ENCODE measurements at regions not wholly inside any gene's neighbourhood (a gene's known extent, or its start where the extent isn't known, plus 50 kb on each side); places are given as distances from the start of the nearest gene placed in this dataset.

DNA sequence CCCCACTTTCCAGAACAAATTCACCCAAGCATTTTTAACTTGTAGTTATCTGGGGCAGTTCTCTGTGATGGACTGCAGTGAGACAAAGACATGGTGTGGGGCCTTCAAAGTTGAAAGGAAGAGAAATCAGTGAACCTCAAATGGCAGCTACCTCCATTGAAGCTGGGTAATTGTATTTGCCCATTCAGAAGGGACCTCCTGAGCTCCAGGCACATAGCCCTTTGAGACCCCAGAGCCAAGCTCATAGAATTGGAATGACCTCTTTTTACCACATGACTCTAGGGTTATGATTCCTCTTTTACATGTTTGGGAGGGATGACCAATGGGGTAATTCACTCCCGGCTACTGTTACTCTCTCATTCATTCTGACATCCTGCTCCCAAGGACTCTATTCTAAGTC is 368.4 kb upstream of the ITGA1 start:
- DNase-seq, result no peak

GRCh38 chr5:52427615-52428014 is 360.1 kb upstream of the ITGA1 start:
- no peak for DNase-seq

DNA sequence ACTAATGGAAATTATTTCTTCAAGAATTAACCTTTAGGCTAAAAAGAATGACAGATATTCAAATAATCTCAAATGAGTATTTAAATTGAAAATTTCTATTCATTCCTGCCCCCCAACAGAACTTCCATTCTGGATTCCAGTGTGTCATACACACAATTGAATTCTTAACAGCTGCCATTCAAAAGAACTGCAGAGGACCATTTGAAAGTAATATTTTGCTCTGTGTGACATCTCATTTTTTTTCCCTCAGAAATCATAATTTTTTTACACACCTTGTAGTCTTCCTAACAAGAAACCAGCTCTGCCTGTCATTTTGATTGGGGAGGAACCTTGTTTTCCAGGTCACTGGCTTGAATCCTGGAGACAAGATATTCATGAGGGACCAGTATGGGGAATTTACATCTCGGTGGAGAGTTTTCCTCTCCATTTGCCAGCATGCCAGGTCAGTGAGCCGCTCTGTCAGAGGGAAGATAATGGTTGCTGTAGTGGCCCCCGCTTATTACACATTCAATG is 358.7 kb upstream of the ITGA1 start:
- no peak for DNase-seq

GRCh38 chr5:52441768-52442167 is 345.9 kb upstream of the ITGA1 start:
- no peak for DNase-seq

DNA sequence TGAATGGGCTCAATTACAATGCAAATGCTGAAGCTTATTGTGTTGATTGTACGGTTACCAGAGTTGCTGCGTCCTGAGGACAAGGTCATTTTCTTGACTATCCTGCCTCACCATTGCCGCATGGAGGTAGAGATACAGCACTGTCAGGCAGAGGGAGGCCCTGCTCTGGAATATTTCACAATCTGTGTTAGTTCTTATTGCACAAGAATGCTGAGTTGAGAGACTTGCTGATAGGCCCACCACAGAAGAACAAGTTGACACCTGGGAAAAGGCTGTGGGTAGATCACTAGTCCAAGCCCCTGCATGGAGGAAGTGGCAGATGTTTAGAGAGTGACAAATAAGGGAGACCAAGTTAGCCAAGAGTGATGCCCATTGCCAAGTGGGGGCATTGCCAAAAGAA is 344.5 kb upstream of the ITGA1 start:
- no peak for DNase-seq

GRCh38 chr5:52448111-52448510 is 339.6 kb upstream of the ITGA1 start:
- no peak for DNase-seq

- DNase-seq, result no peak
These were observed 338.2 kb upstream of the ITGA1 start for GRCh38 chr5:52449516-52449915.

DNA sequence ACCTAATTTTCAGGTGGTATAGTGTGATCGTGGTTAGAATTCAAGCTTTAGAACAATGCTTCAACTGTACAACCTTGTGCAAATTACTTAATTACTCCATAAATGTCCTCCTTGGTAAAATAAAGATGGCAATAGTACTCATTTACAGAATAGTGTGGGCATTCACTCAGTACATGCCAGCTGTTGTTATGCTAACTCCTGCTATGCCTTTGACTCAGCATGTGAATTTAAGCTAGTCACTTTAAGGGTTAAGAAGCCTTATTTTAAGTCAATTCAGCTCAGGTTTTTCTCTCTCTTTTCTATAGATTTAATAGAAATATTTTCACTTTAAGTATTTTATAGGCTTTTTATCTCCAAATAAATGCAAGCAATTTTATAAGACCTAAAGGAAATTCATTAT is 335.6 kb upstream of the ITGA1 start:
- no peak for DNase-seq

DNA sequence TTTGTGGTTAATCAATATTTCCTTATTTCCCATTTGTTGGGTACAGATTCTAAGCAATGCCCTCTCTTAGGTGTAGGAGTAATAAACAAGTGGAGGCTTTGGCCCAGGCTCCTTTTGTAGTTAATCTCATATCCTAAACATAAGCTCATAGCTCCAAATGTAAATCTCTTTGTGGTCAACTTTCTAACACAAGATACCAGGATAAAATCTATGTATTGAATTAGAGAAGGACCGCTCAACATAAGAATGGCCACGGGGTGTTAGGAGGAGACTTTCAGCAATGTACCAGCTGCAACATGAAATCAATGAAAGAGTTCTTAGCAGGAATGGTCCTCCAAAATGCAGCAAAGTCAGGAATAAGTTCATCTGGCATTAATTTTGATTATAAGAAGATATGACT is 334.5 kb upstream of the ITGA1 start:
- no peak for DNase-seq

DNA sequence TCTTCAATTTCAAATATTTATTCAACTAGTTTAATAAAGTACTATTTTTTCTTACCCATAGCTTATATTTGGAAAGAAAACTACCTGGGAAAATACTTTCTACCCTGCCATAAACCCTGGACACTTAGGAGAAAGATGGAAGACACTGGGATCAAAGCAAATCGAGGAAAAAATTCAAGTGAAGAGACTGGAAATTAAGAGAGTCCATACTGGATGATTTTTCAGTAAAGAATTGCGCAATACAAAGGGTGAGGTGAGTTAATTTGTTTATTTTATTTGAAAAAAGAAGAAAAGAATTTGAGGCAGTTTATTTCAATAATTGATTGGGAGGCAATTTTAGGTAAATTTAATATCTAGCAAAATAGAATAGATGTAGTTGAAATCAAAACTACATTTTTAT is 331.8 kb upstream of the ITGA1 start:
- no peak for DNase-seq

DNA sequence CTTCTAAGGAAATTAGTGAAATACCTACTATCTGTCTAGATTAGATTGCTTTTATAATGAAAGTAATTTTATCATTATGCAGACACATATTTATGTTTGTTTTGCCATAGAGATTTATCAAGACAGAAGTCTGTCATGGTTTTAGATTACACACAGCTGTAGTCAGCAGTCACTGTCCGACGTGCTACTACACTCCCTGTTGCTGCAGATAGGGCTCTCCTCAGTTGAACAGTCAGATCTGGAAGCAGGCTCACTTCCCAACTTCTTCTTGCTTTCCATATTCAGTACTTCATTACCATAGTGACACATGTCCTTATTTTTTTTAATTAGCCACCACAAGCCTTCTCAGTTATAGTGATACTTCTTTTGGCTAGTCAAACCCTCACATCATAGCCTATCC is 329.9 kb upstream of the ITGA1 start:
- DNase-seq, result no peak

DNA sequence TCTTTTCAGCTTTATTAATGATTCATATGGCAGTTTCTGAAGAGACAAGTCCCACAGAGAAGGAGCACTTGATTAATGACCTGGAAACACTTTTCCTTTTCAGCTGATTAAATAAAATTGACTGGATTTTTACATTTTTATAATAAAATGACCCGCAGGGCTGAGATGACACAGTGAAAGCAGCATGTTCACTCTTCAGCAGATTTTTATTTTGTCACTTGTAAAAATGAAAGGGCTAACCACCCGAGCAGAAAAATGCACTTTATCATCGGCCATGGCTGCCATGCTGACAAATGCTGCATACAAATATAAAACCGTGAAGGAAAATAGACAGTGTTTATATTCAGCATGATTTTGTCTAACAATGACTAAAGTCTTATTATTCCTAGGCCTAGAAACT is 321.6 kb upstream of the ITGA1 start:
- no peak for DNase-seq

- no peak for DNase-seq
These were observed 320.8 kb upstream of the ITGA1 start for GRCh38 chr5:52466749-52467520.

- DNase-seq, result no peak
These were observed 318.7 kb upstream of the ITGA1 start for GRCh38 chr5:52468976-52469375.

DNA sequence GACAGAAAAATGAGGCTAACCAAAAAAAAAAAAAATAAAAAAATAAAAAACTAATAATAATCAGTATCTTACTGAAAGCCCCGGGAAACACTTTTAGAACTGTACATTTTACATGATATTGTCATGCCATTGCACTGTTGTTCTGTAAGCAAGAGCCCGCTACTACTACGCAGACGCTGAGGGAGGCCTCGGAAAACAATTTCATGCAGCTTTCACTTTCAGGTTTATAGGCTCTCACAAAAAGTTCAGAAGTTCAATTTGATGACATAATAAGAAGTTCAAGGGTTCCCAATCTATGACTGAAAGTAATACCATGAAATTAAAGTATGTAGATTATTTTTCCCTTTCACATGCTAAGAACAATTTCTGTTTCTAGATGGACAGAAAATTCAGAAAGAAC is 318.3 kb upstream of the ITGA1 start:
- no peak for DNase-seq

DNA sequence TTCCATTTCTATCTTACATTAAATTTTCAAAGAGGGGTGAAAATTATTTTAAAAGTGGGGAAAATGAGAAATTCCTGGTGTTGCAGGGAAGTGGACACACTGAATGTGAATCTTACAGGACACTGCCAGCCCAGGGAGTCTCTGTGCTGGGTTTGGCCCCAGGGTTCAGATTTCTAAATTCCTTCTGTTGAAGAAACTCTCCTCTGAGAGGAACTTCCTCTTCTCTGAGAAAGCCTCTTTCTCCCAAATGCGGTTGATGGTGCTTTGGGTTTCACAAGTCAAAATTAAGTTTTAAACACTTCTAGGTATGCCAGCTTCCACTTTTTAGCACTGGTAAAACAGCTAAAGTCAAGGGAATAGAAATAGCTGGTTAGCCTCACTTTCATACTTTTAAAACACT is 317.9 kb upstream of the ITGA1 start:
- DNase-seq, result no peak

DNA sequence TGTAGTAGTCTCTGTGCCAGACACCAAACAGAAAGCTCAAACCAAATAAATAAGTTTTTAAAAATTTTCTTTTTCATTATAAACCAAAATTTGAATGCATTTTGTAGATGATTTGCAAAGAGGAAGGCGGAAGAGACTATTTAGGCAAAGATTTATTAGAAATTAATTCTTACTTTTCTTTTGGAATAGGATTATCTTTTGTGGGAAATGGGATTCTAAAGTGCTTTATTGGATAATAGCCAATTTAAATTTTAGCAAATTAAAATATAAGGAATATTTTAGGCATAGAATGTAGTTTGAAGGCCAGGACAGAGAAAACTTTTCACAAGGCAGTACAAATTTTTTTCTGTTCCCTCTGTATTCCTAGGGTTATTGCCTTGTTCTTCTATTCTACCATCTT is 311.4 kb upstream of the ITGA1 start:
- no peak for DNase-seq

- no peak for DNase-seq
These were observed 306.5 kb upstream of the ITGA1 start for GRCh38 chr5:52481201-52481600.

DNA sequence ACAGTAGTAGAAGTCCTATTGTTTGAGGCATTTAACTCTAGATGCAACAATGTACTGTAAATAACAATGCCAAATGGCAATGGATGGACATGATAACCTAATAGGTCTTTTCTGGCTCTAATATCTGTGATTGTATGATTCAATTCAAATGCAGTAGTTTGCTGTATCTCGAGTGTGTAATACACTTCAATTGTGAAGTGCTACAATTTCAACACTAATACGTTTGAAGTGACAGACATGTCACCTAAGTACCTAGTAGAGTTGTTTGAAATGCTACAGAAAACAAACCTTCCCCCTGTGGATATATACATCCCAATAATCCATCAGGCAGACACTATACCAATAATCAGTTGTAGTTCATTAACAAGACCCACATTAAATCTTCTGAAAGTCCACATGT is 305.9 kb upstream of the ITGA1 start:
- DNase-seq, result no peak

DNA sequence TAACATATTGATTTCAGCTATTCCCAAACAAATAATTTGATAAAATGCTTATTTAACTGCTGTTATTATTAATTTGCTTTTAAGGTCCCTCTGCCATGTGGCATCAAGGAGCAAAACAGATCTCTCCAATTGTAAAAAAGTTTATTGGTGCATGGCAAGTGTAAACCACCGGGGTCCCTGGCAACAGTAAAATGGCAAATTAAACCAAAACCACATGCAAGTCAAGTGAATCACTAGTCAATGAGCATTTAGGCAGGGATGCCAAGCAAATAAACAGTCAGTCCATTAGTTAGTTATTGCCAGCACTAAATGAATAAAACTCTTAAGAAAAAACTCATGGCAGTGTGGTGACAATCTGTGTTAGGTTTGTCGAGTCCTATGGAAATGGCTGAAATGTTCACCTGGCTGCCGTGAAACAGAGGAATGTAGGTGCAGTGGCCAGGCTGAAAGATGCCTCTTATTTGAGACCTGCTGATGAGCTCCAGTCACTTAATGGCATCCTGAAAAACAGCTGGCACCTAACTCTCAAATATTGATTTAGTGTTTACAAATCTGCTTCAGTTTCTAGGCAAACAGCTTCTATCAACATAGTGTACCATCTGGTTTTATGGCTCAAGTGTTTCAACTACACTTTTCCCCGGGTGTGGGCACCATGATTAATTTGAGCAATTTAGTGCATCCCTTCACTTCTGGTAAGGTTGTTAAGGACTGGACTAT is 296.5 kb upstream of the ITGA1 start:
- peak; percentile 67 for DNase-seq

DNA sequence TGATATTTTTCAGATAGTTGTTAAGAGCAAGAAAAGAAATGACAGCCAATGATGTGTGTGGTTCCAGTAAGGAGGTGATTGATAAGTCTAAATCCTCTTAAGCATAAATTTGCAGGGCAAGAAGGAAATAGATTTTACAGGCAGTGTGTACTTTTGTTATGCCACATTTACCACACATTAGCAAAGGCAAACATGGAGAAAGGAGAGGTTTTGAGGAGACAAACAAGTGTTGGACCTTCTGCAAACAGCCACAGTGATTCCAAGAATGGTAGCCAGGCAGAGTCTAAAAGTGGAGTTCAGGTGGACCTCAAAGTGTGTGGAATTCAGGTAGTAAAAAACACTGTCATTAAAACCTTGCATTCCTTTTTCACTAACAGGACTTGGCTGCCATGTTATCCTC is 295.9 kb upstream of the ITGA1 start:
- DNase-seq, result no peak

DNA sequence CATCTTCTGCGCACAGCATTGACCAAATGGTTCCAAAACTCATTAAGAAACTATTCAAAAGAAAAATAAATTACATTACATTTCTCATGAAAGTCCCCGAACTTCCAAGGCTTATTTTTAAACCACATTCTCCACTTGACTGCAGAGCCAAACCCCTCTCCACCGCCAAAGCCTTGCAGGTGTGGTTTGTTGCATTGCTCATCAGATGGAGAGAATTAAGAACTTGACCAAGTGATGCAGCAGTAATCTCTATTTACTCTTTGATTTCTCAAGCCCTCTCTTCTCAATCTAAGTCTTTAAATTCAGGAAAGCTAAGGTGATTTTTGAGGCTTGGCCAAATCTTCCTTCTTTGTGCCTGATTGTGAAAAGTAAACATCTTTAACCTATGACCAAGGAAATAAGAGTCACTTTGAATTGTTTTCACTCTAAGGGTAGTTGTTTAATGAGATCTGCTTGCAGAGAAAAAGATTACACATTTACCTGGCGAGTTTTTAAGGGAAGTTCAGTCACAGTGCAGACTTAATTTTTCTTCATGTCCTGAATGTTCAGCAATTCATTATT is 290.5 kb upstream of the ITGA1 start:
- peak; percentile 1 for DNase-seq

GRCh38 chr5:52498607-52499006 is 289.1 kb upstream of the ITGA1 start:
- no peak for DNase-seq

- DNase-seq, result peak; percentile 72
These were observed 285.2 kb upstream of the ITGA1 start for GRCh38 chr5:52502460-52502999.
